GM18526 (cell line): ENCODE measurements at regions not wholly inside any gene's neighbourhood (a gene's known extent, or its start where the extent isn't known, plus 50 kb on each side); places are given as distances from the start of the nearest gene placed in this dataset.

Experiments
- POLR2A ChIP-seq: IDR thresholded peaks from 3 replicates; pipeline ENCODE4 v1.6.1; 2011; ENCODE audit not compliant: insufficient read length; ENCODE audit errors: extremely low read depth

GRCh38 chr2:121128741-121129659 lies 156.0 kb downstream of the TFCP2L1 start:
- no peak for TF ChIP-seq POLR2A

- no peak for TF ChIP-seq POLR2A
Observed at GRCh38 chr2:121129692-121130091, 155.3 kb downstream of the TFCP2L1 start.

- no peak for TF ChIP-seq POLR2A
Observed at GRCh38 chr2:121130301-121130850, 154.6 kb downstream of the TFCP2L1 start.

DNA sequence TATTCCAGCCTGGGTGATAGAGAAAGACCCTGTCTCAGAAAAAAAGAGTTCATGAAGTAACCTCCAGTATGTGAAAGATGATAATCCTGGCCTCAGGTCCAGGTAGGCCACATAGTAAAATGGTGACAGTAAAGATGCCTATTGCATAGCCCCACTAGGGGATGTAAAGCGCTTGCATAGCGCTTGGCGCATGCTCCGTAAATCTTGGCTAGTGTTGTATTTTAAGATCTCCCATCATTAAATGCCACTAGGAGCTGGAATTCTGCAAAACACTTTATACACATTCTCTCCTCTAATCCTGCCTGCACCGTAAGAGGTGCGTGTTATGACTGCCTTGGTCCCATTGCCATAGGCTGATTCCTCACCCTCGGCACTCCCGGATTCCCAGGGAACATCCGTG lies 153.6 kb downstream of the TFCP2L1 start:
- no peak for TF ChIP-seq POLR2A

- TF ChIP-seq POLR2A = no peak
Observed at GRCh38 chr2:121132054-121132761, 152.8 kb downstream of the TFCP2L1 start.

- TF ChIP-seq POLR2A = no peak
Observed at GRCh38 chr2:121132762-121133107, 152.3 kb downstream of the TFCP2L1 start.

GRCh38 chr2:121133551-121134319 lies 151.3 kb downstream of the TFCP2L1 start:
- no peak for TF ChIP-seq POLR2A

- no peak for TF ChIP-seq POLR2A
Observed at GRCh38 chr2:121134728-121135127, 150.3 kb downstream of the TFCP2L1 start.

DNA sequence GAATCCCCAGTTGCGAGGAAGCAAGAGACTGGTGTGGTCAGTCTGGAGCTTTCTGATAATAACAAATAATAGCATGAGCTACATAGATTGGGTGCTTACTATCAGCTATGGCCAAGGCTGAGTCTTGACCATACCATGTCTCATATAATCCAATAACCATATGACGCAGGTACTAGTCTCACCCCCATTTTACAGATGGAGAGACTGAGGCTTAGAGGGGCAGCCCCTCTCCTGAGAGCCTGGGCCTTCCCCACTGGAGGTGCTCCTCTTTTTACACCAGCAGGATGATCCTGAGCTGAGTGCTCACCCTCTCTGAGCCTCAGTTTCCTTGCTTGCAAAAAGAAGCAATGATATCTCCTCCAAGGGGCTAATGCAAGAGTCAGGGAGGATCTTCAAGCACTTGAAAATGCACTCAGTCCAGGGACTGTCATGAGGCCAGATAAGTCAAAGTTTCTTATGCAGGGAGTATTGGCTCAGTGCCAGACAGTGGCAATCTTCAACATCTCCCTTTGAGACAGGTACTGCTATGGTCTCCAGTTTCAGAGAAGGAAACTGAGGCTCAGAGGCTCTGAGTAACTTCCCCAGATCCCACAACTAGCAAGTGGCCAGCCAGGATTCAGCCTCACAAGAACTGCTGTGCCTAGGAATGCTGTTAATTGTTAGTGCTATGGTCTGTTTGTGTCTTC lies 149.7 kb downstream of the TFCP2L1 start:
- TF ChIP-seq POLR2A = no peak

- no peak for TF ChIP-seq POLR2A
Observed at GRCh38 chr2:121136323-121136722, 148.7 kb downstream of the TFCP2L1 start.

- no peak for TF ChIP-seq POLR2A
Observed at GRCh38 chr2:121137571-121137970, 147.4 kb downstream of the TFCP2L1 start.

DNA sequence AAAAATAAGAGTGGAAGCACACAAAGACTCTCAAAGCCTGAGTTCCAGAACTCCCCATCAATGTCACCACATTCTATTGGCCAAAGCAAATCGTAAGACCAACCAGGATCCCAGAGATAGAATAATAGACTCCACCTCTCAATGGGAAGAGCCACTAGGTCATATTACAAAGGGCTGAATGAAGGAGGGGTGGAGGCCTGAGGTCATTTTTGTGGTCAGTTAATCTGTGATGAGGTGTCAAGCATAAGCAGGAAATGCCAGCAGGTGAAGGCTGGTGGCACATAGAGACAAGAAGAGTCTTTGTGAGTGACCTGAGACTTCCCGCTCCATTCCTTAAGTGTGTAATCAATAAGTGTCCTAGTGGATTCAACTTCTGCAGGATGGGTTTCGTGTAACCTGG lies 144.3 kb downstream of the TFCP2L1 start:
- TF ChIP-seq POLR2A = no peak

- TF ChIP-seq POLR2A = no peak
Observed at GRCh38 chr2:121142452-121142851, 142.6 kb downstream of the TFCP2L1 start.

- TF ChIP-seq POLR2A = no peak
Observed at GRCh38 chr2:121144111-121144510, 140.9 kb downstream of the TFCP2L1 start.

DNA sequence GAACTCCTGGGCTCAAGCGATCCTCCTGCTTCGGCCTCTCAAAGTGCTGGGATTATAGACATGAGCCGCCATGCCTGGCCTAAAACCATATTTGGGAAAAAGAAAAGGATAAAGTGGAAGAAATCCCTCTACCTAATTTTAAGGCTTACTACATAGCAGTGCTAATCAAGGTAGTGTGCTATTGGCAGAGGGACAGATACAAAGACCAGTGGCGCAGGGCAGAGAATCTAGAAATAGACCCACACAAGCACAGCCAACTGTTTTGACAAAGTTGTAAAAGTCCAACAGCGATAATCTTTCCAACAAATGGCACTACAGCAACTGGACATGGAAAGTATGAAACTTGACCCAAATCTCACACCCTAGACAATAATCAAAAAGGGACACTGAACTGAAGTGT lies 138.4 kb downstream of the TFCP2L1 start:
- TF ChIP-seq POLR2A = no peak
